ENCODE measurements at regions not wholly inside any gene's neighbourhood (a gene's known extent, or its start where the extent isn't known, plus 50 kb on each side); places are given as distances from the start of the nearest gene placed in this dataset.

DNA sequence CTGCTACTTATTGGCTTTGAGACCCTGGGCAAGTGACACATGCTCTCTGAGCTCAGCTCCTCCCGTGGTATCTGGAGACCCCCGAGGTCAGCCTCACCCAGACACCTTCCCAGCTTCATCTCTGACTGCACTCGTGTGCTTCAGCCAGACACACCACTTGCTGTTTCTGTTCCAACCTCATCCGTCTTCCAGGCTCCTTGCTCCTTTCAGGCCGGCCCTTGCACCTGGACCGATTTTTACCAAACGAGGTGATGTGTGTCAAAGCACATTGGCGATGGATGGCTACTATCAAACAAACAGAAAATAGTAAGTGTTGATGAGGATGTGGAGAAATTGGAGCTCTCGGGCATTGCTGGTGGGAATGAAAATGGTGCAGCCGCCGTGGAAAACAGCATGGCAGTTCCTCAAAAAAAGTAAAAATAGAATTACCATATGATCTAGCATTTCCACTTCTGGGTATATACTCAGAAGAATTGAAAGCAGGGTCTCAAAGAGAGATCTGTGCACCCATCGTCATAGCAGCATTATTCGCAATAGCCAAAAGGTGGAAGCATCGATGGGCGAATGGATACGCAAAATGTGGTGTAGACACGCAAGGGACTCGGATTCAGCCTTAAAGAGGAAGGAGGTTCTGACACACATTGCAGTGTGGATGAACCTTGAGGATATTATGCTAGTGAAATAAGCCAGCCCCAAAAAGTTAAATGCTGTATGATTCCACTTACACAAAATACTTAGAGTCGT is 96.1 kb upstream of the IER5L start:
- no peak for DNase-seq

DNA sequence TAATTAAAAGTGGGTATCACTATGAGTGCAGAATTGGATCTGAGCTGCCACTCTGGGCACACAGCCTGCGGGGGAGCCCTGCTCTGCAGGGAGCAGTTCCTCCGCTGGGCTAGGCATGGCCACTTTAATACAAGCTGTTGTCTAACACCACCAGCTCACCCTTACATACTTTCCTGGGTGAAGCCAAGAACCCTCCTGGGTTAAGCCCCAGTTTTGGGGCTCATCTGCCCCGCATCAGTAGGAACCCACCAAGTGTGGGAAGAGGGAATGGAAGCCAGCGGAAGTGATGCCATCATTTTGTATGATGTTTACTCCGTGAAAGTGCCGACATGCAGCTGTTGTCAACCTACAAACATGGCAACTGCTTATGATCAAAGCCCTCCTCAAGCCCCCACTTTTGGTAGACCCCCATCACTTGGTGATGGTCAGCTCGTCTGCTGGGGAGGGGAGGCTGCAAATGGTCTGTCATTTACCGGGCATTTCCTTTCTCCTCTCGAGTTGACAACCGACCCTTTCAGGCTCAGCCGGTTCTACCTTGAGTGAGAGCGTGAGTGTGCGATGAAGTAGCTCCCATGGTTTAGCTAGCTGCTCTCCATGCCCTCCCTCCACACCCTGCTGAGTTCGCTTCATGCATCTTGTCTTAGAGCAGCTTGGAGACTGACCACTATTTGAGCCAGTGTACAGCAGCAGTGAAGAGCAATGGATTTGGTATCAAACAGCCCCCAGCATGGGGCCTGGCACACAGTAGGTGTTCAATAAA is 95.3 kb upstream of the IER5L start:
- no peak for DNase-seq

DNA sequence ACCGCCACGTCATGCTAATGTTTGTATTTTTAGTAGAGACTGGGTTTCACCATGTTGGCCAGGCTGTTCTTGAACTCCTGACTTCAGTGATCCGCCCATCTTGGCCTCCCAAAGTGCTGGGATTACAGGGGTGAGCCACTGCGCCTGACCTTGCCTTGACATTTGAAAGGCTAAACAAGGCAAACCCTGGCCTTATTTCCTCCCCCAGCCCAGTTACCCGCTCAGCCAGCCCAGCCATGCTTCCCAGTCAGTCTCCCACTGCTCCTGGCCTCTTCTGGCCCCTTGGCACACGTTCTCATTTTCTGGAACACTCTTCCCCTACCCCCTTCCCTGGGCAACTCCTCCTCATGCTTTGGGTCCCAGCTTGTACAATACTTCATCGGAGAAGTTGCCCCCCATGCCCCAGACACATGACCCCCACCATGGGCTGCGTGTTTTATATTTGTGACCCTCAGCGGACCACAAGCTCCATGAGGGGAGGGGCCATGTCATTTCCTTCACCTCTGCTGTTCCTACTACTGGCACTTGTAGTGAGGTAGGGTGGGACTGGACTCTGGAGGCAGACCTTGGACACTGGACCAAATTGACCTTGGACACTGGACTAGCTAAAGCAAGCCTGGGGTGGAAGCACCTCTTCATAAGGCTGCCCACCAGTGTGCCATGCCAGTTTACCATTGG is 94.4 kb upstream of the IER5L start:
- no peak for DNase-seq

DNA sequence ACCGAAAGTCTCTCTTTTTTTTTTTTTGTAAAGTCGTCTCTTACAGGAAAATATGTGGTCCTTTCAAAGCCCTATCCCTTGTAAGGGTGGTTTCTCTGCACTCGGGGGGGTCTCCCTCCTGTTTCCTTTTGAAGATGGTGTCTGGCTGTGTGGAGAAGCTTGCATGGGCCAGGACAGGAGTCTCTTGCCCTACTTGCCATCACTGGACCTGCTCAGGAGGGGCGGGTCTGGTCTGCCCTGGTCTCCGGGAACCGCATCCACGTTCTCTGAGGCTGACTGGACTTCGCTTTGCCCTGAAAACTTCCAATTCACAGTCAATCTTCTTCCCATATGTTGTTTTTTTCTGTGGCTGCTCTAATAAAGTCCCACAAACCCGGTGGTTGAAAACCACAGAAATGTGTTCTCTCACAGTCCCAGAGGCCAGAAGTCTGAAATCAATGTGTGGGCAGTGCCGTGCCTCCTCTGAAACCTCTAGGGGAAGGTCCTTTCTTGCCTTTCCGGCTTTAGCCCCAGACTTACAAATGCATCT is 92.9 kb upstream of the IER5L start:
- DNase-seq, result no peak

DNA sequence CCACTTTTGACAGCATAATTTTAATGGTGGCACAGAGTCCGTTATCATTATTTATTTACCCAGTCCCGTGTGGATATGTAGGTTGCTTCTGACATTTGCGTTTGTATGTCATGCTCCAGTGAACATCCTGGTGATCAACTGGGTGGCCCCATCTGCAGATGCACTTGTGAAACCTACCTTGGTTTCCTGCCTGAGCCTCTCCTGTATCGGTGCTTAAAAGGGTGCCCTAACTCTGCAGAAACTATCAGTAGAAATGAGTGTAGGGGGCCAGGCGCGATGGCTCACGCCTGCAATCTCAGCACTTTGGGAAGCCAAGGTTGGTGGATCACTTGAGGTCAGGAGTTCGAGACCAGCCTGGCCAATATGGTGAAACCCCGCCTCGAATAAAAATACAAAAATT is 92.1 kb upstream of the IER5L start:
- DNase-seq, result no peak

DNA sequence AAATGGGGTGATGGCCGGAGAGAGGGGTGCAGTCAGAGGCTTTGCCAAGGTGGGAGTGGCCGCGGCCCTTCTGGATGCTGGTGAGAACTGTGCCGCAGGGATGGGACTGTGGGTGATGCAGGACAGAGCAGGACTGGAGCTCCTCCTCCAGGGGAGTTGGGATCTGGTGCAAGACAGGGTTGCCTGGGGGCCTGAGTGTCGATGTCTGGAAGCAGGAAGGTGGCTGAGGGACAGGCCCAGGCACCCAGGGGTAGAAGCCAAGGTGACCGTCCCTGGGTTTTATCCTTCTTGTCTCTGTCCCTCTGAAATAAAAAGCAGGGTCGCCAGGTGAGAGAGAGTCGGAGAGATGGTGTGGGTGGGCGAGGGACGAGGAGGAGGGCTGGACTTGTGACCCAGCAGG is 89.1 kb upstream of the IER5L start:
- no peak for DNase-seq

DNA sequence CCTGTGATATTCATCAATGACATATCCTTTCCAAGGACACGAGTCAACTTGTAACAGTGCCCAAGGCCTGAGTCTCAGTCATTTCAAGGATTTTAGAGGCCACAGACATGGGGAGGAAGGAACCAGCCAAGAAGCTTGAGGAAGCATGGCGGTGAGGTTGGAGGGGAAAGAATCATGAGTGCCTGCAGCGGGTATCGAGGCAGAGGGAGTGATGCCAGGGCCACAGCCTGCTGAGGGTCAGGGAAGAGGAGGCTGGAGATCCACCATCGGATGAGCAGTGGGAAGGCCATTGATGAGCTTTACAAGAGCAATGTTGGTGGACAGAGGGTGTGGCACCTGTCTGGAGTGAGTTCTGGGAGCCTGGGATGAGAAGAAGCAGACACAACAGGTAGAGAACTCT is 88.5 kb upstream of the IER5L start:
- DNase-seq, result no peak

DNA sequence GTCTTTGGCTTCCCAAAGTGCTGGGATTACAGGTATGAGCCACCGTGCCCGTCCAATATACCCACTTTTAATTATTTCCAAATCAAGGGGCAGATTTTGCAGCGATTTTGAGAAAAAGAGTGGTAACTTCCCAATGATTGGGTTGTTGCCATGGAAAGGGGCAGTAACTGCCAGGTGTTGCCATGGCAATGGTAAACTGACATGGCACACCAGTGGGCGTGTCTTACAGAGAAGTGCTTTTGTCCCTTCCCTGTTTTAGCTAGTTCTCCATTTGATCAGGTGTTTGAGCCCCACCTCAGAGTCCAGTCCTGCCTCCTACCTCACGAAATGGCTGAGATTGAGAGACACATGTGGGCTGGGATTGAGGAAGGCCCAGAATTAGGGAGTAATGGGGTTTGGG is 86.3 kb upstream of the IER5L start:
- DNase-seq, result no peak

DNA sequence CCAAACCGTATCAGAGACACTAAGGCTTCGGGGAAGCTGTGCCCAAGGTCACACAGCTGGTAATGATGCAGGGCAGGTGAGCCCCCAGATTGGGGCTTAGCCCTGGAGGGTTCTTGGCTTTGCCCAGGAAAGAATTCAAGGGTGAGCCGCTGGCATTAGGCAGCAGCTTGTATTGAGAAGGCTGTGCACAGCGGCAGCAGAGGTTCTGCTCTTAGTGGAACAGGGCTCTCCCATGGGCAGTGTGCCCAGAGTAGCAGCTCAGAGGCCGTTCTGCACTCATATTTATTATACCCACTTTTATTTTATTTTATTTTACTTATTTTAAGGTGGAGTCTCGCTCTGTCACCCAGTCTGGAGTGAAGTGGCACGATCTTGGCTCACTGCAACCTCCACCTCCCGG is 85.8 kb upstream of the IER5L start:
- DNase-seq, result no peak

DNA sequence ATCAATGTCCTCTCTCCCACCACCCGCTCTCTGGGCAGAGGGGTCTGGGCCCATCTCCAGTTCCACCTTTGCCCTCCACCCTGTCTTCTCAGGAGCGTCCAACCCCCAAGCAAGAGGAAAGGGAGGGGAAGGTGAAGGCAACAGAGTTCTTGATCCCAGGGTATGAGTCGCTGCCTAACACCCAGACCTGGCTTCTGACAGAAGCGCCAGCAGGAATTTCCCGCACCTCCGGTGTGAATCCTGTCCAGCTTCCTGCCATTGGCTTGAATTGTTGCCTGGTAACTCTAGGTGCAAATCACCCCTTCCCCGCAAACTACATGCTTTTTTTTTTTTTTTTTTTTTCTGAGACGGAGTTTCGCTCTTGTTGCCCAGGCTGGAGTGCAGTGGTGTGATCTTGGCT is 84.2 kb upstream of the IER5L start:
- DNase-seq, result no peak

DNA sequence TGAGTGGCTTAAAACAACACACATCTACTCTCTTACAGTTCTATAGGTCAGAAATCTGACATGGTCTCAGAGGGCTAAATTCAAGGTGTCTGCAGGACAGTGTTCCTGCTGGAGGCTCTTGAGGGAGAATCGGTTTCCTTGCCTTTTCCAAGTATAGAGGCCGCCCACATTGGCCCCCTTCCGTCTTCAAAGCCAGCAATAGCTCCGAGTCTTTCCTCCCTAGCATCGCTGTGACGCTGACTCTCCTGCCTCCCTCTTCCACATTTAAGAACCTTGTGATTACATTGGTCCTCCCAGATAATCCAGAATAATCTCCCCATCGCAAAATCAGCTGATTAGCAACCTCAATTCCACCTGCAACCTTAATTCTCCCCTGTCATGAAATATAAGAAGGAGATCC is 81.3 kb upstream of the IER5L start:
- no peak for DNase-seq

DNA sequence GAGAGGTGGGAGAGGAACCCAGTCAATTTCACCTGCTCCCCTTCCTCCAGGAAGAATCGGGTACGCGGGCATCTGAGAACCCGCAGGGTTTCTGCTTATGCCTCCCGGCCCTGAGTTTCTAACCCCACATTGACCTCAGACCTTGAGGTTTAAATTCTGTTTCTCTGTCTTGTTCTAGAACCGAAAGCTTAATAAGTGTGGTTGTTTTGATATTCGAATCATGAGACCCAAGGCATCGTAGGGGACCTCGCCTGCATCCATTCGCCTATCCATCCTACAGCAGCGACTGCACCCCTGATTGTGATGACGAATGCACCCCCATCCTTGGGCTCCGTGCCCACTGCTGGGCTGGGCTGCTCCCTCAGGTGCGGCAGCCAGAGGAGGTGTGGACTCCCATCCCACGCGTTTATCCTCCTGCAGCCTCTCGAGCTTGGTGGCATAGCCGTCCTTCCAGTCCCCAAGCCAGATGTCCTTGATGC is 80.8 kb upstream of the IER5L start:
- DNase-seq, result no peak

DNA sequence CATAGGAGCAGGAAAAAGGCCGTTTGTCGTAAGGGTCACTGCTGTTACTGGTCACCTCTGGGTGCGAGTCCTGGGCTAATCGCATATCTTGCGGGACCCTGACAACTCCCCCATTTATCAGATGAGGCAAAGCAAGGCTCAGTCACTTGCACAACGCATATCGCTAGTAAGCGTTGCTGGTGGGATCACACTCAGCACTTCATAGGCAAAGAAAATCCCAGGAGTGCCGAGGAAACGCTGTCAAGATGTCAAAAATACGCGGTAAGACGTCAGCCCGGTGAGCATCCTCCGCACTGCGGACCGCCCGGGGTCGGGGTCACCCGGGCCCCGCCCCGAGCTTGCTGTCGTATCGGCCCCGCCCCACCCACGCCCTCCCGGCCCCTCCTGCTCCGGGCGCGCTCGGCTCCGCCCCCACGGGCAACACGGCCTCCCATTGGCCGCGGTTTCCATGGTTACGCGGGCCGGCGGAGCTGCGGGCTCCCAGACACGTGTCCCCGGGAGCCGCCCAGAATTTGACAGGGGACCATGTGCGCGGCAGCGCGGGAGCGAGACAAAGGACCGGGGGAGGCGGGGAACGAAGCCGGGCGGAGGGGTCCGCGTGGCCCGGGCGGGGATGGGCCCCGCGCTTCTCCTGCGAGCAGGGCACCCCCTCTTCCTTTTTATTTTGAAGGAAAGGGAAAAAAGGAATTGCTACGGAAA is 80.2 kb upstream of the IER5L start:
- DNase-seq, result no peak

DNA sequence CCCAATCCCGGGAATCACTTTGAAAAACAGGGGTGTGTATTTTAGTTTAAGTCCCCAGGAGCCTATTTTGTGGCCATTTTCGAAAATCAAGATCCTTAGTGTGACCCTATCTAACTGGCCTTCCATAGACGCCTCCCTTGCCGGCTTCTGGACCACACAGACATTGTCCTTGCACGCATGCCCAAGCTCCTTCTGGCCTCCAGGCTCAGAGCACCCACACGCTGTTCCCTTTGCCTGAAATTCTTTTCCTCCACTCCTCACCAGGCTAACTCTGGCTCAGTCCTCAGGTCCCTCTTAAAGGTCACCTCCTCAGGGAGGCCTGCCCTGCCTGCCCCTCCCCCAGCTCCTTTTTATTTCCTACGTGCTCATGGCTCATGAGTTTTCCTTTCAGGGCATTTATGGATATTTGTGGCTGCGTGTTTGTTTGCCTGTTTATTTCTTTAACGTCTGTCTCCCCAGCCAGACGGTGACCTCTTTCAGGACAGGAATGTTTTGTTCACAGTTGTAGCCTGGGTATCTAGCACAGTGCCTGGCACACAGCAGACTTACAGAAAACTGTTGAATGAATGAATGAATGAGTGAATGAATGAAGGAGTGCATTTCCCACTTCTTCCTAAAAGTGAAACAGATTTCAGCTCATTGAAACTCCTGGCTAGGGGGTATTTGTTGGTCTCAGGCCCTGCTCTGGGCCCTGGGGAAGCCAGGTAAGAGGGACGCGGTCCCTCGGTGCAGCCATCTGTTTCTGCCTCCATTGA is 79.1 kb upstream of the IER5L start:
- DNase-seq, result no peak

DNA sequence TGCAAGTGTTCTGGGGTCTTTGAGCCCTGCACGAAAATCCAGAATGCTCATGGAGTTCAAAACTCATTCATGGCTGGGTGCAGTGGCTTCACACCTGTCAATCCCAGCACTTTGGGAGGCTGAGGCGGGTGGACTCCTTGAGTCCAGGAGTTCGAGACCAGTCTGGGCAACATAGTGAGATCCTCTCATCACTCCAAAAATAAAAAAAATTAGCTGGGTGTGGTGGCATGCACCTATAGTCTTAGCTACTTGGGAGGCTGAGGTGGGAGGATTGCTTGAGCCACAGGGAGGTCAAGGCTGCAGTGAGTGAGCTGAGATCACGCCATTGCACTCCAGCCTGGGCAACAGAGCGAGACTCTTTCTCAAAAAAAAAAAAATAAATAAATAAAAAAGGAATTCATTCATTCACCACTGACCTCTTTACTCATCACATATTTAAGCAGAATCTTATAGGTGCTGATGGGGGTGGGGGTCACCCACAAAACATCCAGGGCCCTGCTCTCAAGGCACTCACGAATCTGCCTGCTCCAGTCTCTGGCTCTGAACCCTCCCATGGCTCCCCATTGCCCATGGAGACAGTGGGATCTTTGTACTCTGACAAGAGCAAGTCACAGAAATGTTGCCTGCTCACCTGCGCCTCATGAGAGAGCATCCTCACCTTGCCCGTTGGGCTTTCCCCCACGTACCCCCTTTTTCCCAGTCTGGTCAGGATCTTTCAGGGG is 76.7 kb upstream of the IER5L start:
- DNase-seq, result no peak

DNA sequence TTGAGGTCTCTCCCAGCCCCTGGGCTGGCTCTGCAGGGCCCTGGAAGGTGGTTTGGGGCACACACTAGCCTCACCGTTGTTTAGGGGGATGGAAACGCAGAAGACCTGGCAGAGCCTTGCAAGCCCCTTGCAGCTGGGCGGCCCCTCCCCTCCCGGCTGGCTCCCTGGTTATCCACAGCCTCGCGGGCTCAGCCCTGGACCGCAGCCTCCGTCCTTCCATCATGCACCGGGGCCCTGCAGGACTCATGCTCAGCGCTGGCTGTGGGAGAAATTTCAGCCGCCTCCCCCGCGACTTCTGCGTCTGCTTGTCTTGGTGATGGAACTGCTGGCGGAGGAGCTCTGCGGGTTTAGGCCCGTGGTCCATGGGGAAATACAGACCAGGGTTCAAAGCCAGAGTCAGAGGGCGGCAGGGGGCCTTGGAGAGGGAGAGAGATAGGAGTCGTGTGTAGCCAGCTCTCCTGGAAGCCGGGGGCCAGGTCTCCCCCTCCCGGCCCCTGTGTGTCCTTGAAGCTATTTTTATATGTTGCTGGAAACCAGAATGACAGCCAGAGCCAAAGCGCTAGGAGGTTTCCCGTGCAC is 75.8 kb upstream of the IER5L start:
- DNase-seq, result no peak

DNA sequence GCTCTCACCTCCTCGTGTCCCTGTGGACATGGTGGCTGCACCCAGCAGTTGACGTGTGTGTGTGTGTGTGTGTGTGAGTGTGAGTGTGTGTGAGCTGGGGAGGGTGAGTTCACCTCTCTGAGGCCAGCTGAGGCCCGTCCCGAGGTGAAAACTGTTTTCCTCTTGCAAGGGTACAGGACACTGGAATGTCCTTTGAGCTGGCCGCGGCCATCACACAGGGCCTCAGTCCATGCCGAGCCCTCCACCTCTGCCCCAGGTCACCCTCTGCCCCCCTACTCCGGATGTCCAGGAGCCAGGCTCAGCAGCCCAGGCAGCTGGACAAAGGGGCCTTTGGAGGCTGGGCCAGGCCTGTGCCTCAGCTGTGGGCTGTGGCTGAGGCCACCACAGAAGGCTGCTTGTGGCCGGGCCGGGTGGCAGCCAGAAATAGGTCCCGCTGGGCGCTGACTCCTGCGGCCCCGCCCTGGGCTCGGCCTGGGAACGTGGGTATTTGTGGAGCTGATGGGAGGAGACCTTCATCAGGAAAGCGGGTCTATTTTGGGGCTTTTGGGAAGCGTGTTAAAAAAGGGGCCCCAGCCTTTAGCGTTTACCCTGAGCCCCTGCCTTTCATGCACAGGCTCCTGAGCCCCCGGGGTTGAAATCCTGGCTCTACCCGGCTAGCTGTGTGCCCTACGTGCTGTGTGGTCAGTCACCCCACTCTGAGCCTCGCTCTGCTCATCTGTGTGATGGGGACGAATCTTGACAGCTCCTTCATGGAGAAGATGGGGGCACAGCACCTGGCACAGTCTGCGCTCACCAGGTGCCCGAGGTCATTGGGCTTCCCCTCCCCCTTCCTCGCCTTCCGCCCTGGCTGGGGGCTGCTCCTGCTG is 75.1 kb upstream of the IER5L start:
- no peak for DNase-seq

DNA sequence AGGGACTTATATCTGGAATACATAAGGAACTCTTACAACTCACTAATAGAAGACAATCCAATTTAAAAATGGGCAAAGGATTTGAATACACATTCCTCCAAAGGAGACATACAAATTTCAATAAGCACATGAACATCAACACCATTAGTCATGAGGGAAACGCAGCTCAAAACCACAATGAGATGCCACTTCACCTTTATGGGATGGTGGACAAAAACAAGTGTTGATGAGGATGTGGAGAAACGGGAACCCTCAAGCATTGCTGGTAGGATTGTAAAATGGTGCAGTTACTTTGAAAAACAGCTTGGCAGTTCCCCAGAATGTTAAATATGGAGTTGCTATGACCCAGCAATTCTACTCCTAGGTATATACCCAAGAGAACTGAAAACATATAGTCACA is 72.7 kb upstream of the IER5L start:
- no peak for DNase-seq

DNA sequence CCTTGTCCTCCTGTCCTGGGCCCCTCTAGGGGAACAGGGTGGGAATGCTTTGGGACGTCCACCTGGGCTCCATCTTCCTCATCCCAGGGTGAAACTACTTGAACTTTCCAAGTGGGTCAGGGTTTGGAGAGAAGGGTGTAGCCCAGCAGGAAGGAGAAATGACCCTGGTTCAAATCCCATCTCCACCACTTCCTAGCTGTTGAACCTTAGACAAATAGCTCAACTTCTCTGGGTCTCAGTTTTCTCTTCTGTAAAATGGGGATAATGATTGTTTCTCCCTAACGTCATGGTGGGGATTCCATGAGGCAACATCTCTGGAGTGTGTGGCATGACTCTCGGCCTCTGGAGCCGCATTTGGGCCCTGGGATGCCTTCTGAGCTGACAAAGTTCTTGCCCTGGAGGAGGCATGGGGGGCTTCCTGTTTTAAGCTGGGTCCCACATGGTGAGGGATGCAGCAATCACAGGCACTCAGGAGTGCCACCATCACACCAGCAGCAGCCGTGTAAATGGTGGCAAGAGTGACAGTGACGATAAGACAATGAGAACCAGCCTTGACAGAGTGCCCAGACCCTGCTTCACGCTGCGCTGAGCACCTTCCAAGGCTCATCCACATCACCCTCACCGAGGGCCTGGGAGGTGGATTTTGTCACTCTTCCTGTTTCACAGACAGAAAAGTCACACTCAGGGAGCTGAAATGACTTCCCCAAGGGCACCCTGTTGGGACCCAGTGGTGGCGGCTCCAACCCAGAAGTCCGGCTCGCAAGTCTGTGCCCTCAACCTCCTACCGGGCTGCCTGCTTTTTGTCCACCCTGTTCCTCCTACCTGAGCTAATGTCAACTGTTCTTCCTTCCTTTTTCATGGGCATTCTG is 69.5 kb upstream of the IER5L start:
- no peak for DNase-seq
